ENCODE measurements at regions not wholly inside any gene's neighbourhood (a gene's known extent, or its start where the extent isn't known, plus 50 kb on each side); places are given as distances from the start of the nearest gene placed in this dataset.

DNA sequence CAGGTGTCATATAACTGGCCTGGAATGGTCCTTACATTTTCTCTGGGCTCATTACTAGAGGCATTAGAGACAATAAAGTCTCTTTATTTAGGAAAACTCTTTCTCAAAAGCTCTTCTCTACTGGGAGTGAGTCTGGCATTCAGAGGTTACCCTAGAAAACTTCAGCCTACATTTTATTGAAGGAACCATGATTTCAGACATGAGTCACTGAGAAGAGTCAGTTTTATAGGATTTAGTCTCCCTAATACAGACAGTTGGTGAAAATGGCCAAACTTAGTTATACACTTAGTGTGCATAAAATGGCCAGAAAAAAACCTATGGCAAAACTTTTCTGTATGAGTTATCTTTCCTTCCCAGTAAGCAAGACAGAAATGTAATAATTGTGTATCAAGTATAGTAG lies 689.4 kb downstream of the ZEB2 start:
- DNase-seq (ENCODE audit: low spot score): no peak
- H3K4me1 ChIP-seq (ENCODE audit: control insufficient read depth in 4 of 4, insufficient read depth in 4 of 4, low read length in 3 of 4): no peaks in the 10 kb centered on the region

More for the DNA sequence above, 689.4 kb downstream of the ZEB2 start:
- no peak overlapping the region for H3K27ac ChIP-seq (ENCODE audit: low read depth in 1 of 2, low read length in 2 of 2)
- TF ChIP-seq SP1 (IDR thresholded peaks at IDR 0.05) (no peak), ATF3 (IDR thresholded peaks at IDR 0.05) (no peak), HNF4A (conservative IDR thresholded peaks at IDR 0.05) (no peak), HNF4G (IDR thresholded peaks at IDR 0.05) (no peak), CTCF (IDR thresholded peaks at IDR 0.05; ENCODE audit: low read depth, low read length, missing input control) (no peak), JUND (IDR thresholded peaks at IDR 0.05) (no peak), TAF1 (conservative IDR thresholded peaks at IDR 0.05) (no peak), FOXA1 (IDR thresholded peaks at IDR 0.05) (no peak), RXRA (IDR thresholded peaks at IDR 0.05) (no peak), REST (IDR thresholded peaks at IDR 0.05) (no peak), YY1 (IDR thresholded peaks at IDR 0.05) (no peak), EGR1 (IDR thresholded peaks at IDR 0.05; ENCODE audit: low read depth in 2 of 2) (no peak), NR2F2 (IDR thresholded peaks at IDR 0.05) (no peak), GABPA (IDR thresholded peaks at IDR 0.05 in 1 of 2, conservative IDR thresholded peaks at IDR 0.05 in 1 of 2) (no peak), FOXA2 (IDR thresholded peaks at IDR 0.05) (no peak), RAD21 (IDR thresholded peaks at IDR 0.05) (no peak)
- TF ChIP-seq, protein P1, sequence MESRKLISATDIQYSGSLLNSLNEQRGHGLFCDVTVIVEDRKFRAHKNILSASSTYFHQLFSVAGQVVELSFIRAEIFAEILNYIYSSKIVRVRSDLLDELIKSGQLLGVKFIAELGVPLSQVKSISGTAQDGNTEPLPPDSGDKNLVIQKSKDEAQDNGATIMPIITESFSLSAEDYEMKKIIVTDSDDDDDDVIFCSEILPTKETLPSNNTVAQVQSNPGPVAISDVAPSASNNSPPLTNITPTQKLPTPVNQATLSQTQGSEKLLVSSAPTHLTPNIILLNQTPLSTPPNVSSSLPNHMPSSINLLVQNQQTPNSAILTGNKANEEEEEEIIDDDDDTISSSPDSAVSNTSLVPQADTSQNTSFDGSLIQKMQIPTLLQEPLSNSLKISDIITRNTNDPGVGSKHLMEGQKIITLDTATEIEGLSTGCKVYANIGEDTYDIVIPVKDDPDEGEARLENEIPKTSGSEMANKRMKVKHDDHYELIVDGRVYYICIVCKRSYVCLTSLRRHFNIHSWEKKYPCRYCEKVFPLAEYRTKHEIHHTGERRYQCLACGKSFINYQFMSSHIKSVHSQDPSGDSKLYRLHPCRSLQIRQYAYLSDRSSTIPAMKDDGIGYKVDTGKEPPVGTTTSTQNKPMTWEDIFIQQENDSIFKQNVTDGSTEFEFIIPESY (IDR thresholded peaks at IDR 0.05): no peak
- TF ChIP-seq, protein P2, sequence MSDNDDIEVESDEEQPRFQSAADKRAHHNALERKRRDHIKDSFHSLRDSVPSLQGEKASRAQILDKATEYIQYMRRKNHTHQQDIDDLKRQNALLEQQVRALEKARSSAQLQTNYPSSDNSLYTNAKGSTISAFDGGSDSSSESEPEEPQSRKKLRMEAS (IDR thresholded peaks at IDR 0.05): no peak
- H3K4me3 ChIP-seq (ENCODE audit: low read depth in 1 of 3, low read length in 3 of 3): no peak overlapping the region
- no peak overlapping the region for H3K9ac ChIP-seq (ENCODE audit: low read depth in 1 of 2, low read length in 2 of 2)
- no peaks in the 10 kb centered on the region for H3K9me3 ChIP-seq (ENCODE audit: control insufficient read depth in 4 of 4, low read length in 3 of 4)
- H3K36me3 ChIP-seq (ENCODE audit: control insufficient read depth in 4 of 4, insufficient read depth in 3 of 4, low read depth in 1 of 4, low read length in 3 of 4): no peaks in the 10 kb centered on the region
- H3K27me3 ChIP-seq (ENCODE audit: control insufficient read depth in 4 of 4, insufficient read depth in 4 of 4, low read length in 3 of 4): no peaks in the 10 kb centered on the region
